ENCODE measurements at regions not wholly inside any gene's neighbourhood (a gene's known extent, or its start where the extent isn't known, plus 50 kb on each side); places are given as distances from the start of the nearest gene placed in this dataset.

GRCh38 chr6:17007749-17008148 is 94.1 kb upstream of the STMND1 start:
- Histone ChIP-seq H3K27ac (ENCODE audit: control insufficient read depth, insufficient read depth, low read length) (no peak overlapping the region), H3K36me3 (ENCODE audit: control insufficient read depth in 2 of 2, extremely low read depth in 1 of 2, insufficient read depth in 2 of 2, low read length in 2 of 2) (no peaks in the 10 kb centered on the region), H4K20me1 (ENCODE audit: control insufficient read depth, extremely low read depth, insufficient read depth, low read length) (no peaks in the 10 kb centered on the region), H2AFZ (ENCODE audit: control insufficient read depth, low read length) (no peak overlapping the region), H3K9me3 (ENCODE audit: control insufficient read depth, low read depth, low read length) (no peaks in the 10 kb centered on the region), H3K4me2 (ENCODE audit: control insufficient read depth, extremely low read depth, insufficient read depth, low read depth, low read length) (no peak overlapping the region), H3K4me3 (ENCODE audit: control insufficient read depth in 2 of 3, extremely low read depth in 1 of 3, insufficient read depth in 2 of 3, low read depth in 1 of 3, low read length in 3 of 3) (no peak overlapping the region), H3K9me1 (ENCODE audit: control insufficient read depth, extremely low read depth, insufficient read depth, low read length) (no peaks in the 10 kb centered on the region), H3K79me2 (ENCODE audit: control insufficient read depth, insufficient read depth, low read length) (no peaks in the 10 kb centered on the region), H3K27me3 (ENCODE audit: control insufficient read depth, extremely low read depth, insufficient read depth, low read length) (no peaks in the 10 kb centered on the region), H3K4me1 (ENCODE audit: control insufficient read depth, extremely low read depth, insufficient read depth, low read length) (peaks cover under 1% of the 10 kb centered on the region), H3K9ac (ENCODE audit: control insufficient read depth, extremely low read depth, insufficient read depth, low read length) (no peak overlapping the region)
- FAIRE-seq, result no peak
- no peak for TF ChIP-seq EZH2 (IDR thresholded peaks at IDR 0.05; ENCODE audit: low read length)
- TF ChIP-seq, protein P1, sequence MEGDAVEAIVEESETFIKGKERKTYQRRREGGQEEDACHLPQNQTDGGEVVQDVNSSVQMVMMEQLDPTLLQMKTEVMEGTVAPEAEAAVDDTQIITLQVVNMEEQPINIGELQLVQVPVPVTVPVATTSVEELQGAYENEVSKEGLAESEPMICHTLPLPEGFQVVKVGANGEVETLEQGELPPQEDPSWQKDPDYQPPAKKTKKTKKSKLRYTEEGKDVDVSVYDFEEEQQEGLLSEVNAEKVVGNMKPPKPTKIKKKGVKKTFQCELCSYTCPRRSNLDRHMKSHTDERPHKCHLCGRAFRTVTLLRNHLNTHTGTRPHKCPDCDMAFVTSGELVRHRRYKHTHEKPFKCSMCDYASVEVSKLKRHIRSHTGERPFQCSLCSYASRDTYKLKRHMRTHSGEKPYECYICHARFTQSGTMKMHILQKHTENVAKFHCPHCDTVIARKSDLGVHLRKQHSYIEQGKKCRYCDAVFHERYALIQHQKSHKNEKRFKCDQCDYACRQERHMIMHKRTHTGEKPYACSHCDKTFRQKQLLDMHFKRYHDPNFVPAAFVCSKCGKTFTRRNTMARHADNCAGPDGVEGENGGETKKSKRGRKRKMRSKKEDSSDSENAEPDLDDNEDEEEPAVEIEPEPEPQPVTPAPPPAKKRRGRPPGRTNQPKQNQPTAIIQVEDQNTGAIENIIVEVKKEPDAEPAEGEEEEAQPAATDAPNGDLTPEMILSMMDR (optimal IDR thresholded peaks at IDR 0.05 in 1 of 3, IDR thresholded peaks at IDR 0.05 in 1 of 3, conservative IDR thresholded peaks at IDR 0.05 in 1 of 3; ENCODE audit: extremely low read depth in 1 of 3, insufficient read depth in 2 of 3, low read length in 3 of 3), result no peak
- DNase-seq (ENCODE audit: low read depth, low spot score), result no peak
- dilution Hi-C loops (cut with MboI; ENCODE audit: extremely low pct_ligation_motif_present, low sequenced_read_pairs), result no loop called here

GRCh38 chr6:17006543-17006942 is 95.3 kb upstream of the STMND1 start:
- Histone ChIP-seq H2AFZ (ENCODE audit: control insufficient read depth, low read length) (no peak overlapping the region), H3K27me3 (ENCODE audit: control insufficient read depth, extremely low read depth, insufficient read depth, low read length) (no peaks in the 10 kb centered on the region), H3K4me3 (ENCODE audit: control insufficient read depth in 2 of 3, extremely low read depth in 1 of 3, insufficient read depth in 2 of 3, low read depth in 1 of 3, low read length in 3 of 3) (no peak overlapping the region), H4K20me1 (ENCODE audit: control insufficient read depth, extremely low read depth, insufficient read depth, low read length) (no peaks in the 10 kb centered on the region), H3K9me3 (ENCODE audit: control insufficient read depth, low read depth, low read length) (no peaks in the 10 kb centered on the region), H3K27ac (ENCODE audit: control insufficient read depth, insufficient read depth, low read length) (no peak overlapping the region), H3K9me1 (ENCODE audit: control insufficient read depth, extremely low read depth, insufficient read depth, low read length) (no peaks in the 10 kb centered on the region), H3K36me3 (ENCODE audit: control insufficient read depth in 2 of 2, extremely low read depth in 1 of 2, insufficient read depth in 2 of 2, low read length in 2 of 2) (no peaks in the 10 kb centered on the region), H3K4me1 (ENCODE audit: control insufficient read depth, extremely low read depth, insufficient read depth, low read length) (no peaks in the 10 kb centered on the region), H3K79me2 (ENCODE audit: control insufficient read depth, insufficient read depth, low read length) (no peaks in the 10 kb centered on the region), H3K4me2 (ENCODE audit: control insufficient read depth, extremely low read depth, insufficient read depth, low read depth, low read length) (no peak overlapping the region), H3K9ac (ENCODE audit: control insufficient read depth, extremely low read depth, insufficient read depth, low read length) (no peak overlapping the region)
- no peak for TF ChIP-seq EZH2 (IDR thresholded peaks at IDR 0.05; ENCODE audit: low read length)
- TF ChIP-seq, protein P1 (optimal IDR thresholded peaks at IDR 0.05 in 1 of 3, IDR thresholded peaks at IDR 0.05 in 1 of 3, conservative IDR thresholded peaks at IDR 0.05 in 1 of 3; ENCODE audit: extremely low read depth in 1 of 3, insufficient read depth in 2 of 3, low read length in 3 of 3), result no peak
- FAIRE-seq (no peak), DNase-seq (ENCODE audit: low read depth, low spot score) (no peak)
- dilution Hi-C loops (cut with MboI; ENCODE audit: extremely low pct_ligation_motif_present, low sequenced_read_pairs), result no loop called here
